Thyroid gland (tissue), 4 donors: ENCODE measurements at regions not wholly inside any gene's neighbourhood (a gene's known extent, or its start where the extent isn't known, plus 50 kb on each side); places are given as distances from the start of the nearest gene placed in this dataset.
"Not testable (repeated sequence)": the region's sequence is repeated elsewhere in the genome, so short reads cannot be mapped to it uniquely, and the experiment has no call there.

ENCODE experiments used
- POLR2A ChIP-seq, 2 donors: fragments of 450-650 bp; IDR thresholded peaks; one replicate each; pipeline ENCODE4 v1.6.1; 2017; ENCODE audit warnings: antibody characterized with exemption in 2 of 2, mild to moderate bottlenecking in 2 of 2, moderate library complexity in 1 of 2
- TF ChIP-seq, protein P1 (sequence below), 6 experiments: fragments of 200-600 bp in 3 of 6; fragments of 450-650 bp in 3 of 6; sonication (generic) in 3 of 6; IDR thresholded peaks; one replicate each; pipeline ENCODE4 v1.5.1; 2016 to 2019; ENCODE audit warnings: antibody characterized with exemption in 6 of 6, mild to moderate bottlenecking in 2 of 6, inconsistent platforms in 1 of 6, moderate library complexity in 1 of 6

GRCh38 chr7:42554932-42555331, 317.9 kb upstream of the GLI3 start:
- TF ChIP-seq, protein P1, sequence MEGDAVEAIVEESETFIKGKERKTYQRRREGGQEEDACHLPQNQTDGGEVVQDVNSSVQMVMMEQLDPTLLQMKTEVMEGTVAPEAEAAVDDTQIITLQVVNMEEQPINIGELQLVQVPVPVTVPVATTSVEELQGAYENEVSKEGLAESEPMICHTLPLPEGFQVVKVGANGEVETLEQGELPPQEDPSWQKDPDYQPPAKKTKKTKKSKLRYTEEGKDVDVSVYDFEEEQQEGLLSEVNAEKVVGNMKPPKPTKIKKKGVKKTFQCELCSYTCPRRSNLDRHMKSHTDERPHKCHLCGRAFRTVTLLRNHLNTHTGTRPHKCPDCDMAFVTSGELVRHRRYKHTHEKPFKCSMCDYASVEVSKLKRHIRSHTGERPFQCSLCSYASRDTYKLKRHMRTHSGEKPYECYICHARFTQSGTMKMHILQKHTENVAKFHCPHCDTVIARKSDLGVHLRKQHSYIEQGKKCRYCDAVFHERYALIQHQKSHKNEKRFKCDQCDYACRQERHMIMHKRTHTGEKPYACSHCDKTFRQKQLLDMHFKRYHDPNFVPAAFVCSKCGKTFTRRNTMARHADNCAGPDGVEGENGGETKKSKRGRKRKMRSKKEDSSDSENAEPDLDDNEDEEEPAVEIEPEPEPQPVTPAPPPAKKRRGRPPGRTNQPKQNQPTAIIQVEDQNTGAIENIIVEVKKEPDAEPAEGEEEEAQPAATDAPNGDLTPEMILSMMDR (IDR thresholded peaks at IDR 0.05): not testable (repeated sequence)
- TF ChIP-seq POLR2A (IDR thresholded peaks at IDR 0.05): not testable (repeated sequence)
